GM18520 (cell line): ENCODE measurements at regions not wholly inside any gene's neighbourhood (a gene's known extent, or its start where the extent isn't known, plus 50 kb on each side); places are given as distances from the start of the nearest gene placed in this dataset.
"Not testable (repeated sequence)": the region's sequence is repeated elsewhere in the genome, so short reads cannot be mapped to it uniquely, and the experiment has no call there.

ENCODE experiments used
- ATAC-seq: cut with Tn5 transposase; IDR thresholded peaks from one replicate; pipeline ENCODE4 v1.9.1; 2021; ENCODE audit not compliant: unreplicated experiment

DNA sequence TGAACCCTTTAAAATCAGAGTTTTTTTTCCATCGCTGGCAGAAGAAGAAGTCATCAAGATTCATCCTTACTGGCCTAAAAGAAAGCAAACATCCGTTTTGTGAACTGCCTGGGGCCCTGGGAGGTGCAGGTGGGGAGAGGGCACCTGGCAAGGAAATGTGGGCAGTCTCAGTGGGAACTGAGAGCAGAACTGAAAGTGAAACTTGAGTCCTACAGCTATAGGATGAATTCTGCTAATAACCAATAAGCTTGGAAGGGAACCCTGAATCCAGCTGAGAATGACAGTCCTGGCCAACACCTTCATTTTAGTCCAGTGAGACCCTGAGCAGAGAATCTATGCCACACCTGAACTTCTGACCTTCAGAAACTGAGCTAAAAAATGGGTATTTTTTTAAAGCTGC lies 130.1 kb upstream of the ASCC3 start:
- ATAC-seq: peak; percentile 75

- ATAC-seq: no peak
Measured at GRCh38 chr6:101013612-101014195, 132.6 kb upstream of the ASCC3 start.

DNA sequence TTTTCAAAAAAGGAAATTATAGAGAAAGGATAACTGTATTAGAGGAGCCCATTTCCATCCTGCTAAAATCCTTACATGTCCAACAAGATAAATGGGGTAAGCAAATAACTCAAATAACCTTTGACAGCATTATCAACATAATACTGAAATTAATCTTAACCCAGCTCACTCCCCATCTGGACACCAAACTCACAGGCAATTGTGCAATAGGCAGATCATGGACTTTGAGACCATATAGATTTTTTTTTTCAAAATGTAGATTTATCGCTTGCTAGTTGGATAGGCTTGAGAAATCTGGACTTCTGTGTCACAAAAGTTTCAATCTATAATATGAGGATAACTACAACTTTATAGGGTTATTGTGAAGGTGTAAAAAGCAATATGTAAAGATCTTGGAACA lies 134.4 kb upstream of the ASCC3 start:
- ATAC-seq: no peak

DNA sequence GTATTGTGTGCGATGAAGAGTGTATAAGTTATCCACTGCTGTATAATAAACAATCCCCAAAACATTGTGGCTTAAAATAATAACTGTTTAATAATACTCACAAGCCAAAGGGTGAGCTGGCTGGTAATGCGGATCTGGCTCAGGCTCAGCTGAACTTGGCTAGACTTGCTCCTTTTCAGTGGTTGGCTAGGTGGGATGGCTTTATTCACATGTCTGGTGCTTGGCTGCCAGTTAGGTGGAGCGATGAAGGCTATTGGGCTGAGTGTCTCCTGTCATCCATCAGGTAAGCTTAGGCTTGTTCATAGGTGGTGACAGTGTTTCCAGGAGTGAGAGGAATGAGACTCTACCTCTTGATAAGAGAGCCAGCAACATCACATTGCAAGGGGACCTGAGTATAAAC lies 135.0 kb upstream of the ASCC3 start:
- no peak for ATAC-seq

DNA sequence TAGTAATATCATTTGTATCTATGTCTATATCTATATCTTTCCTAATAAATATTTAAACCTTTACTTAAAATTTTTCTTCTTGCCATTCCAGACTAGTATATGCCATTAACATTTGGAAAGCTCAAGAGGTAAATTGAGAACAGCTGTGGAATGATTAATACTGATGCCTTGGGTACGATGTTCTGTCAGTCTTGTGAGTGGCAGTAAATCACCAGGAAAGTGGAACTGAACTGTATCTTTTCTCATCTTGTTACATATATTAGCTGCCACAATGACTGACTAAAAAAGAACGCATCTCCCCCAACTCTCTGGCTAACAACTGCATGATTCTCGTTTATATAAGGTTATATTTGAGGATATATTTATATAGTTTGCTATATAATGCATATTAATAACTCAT lies 137.0 kb upstream of the ASCC3 start:
- no peak for ATAC-seq

DNA sequence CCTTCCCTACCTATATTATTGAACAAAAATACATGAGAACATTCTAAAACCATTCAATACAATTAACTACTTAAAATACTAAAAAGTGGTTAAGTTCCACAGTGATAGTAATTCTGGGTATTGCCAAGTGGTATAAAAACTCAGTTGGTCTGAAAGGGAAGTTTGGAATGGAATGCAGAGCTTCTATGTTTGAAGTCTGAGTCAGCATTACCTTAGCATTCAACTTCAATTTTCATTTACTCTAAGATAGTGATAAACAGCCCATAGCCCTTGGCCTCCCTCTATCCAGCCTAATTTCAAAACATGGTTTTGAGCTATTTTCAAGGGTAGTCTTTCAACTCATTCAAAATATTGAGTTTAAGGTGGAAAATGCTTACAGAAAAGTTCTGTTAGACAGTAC lies 140.4 kb upstream of the ASCC3 start:
- no peak for ATAC-seq

DNA sequence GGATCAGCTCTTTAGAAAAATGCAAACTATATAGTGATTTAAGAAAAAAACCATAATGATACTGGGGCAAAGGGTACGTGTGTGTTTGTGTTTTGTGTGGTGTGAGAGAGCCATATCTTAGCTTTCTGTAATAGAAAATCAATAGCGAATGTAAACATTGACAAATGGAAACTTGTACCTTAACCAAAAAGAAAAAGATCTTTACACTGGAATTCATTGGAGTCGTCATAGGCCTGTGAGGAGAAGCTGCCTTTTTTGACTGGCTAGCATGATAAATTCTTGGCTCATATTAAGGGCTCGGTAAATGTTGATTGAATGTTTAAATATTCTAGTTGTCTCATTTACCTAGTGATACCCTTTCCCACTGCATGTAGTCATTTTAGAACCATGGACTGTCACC lies 161.8 kb upstream of the ASCC3 start:
- no peak for ATAC-seq

GRCh38 chr6:101058296-101058695 lies 177.2 kb upstream of the ASCC3 start:
- no peak for ATAC-seq

DNA sequence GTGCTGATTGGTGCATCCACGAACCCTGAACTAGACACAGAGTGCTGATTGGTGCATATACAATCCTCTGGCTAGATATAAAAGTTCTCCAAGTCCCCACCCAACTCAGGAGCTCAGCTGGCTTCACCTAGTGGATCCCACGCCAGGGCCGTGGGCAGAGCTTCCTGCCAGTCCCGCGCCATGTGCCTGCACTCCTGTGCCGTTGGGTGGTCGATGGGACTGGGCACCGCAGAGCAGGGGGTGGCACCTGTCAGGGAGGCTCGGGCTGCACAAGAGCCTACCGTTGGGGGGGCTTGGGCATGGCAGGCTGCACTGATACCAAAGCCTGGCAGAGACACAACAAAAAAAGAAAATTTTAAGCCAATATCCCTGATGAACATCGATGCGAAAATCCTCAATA lies 185.4 kb upstream of the ASCC3 start:
- ATAC-seq: no peak

DNA sequence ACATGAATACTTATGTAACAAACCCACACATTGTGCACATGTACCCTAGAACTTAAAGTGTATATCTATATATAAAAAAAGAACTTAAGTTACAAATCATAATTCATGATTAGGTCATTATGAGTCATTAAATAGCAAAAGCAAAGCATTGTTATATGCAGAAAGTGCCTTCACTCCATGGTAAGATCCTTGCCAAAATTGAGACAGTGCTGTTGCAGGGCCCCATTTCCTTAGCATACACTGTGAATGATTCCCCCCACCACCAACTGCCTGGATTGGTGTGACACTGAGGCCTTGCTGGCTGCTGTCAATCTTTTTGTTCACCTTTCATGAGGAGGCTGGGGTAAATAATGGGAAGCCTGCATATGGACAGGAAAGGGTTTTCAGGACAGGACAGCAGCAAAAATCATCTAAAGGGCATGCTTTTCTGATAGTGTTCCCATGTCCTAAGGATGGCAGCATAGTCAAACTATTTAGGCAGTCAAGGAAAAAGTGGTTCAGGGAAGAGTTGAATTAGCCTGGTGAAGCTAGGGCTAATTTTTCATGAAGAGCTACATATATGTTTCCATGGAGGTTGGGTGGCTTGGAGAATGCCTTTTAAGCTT lies 188.2 kb upstream of the ASCC3 start:
- no peak for ATAC-seq

DNA sequence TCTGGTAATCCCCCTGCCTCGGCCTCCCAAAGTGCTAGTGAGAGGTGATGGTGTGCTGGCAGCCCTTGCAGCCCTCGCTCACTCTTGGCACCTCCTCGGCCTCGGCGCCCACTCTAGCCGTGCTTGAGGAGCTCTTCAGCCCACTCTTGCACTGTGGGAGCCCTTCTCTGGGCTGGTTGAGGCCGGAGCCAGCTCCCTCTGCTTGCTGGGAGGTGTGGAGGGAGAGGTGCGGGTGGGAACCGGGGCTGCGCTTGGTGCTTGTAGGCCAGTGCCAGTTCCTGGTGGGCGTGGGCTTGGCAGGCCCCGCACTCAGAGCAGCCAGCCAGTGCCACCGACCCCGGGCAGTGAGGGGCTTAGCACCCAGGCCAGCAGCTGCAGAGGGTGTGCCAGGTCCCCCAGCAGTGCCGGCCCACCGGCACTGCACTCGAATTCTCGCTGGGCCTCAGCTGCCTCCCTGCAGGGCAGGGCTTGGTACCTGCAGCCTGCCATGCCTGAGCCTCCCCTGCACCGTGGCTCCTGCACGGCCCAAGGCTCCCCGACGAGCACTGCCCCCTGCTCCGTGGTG lies 189.0 kb upstream of the ASCC3 start:
- ATAC-seq: no peak

DNA sequence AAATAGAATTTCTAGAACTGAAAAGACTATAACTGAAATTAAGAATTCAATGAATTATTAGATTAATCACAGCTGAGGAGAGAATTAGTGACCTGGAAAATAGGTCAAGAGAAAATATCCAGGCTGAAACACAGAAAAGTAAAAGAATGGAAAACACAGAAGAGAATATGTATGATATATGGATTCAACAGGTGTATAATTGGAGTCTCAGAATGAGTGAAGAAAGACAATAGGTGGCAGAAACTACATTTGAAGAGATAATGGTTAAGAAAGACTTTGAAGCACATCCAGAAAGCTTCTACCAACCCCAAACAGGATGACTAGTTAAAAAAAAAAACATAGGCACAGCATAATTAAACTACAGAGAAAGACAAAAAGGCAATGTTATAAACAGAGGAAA lies 196.2 kb upstream of the ASCC3 start:
- ATAC-seq: no peak

DNA sequence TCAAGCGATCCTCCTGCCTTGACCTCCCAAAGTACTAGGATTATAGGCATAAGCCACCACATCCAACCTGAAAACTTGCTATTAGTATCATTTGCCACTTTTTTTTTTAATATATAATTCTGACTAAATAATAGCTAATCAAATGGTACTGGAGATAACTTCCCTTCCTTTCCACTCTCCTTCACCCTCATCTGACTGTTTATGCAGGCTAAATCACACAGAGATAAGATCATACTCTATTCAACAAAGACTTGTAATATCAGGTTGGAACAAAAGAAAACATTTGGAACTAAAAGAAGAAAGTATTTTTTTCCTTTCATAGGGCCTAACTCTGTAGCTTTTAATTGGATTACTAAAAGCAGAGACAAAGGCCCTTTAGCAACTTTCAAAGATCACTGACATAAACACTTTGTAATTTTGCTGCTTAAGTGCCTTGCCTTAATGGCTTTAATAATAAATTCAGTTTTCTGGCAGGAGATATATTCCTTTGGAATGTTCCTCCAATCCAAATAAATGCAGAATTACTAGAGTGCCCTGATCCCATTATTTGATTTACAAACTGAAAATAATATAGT lies 198.7 kb upstream of the ASCC3 start:
- no peak for ATAC-seq

DNA sequence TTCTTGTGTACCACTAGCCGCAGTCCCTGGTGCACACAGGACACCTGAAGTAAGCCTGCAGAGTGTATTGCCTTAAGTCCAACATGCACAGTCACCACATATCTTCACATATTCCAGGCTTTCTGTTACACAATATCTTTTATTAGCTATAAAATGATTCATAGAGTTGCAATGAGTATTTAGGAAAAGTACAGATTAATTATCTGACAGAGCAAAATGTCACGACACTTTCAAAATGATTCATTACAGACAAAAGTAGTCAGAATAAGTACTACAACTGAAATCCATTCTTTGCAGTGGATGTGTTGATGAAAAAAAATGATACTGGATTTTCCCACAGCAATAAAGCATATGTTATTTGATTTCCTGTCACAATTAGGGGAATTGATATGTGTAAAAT lies 199.5 kb upstream of the ASCC3 start:
- no peak for ATAC-seq

DNA sequence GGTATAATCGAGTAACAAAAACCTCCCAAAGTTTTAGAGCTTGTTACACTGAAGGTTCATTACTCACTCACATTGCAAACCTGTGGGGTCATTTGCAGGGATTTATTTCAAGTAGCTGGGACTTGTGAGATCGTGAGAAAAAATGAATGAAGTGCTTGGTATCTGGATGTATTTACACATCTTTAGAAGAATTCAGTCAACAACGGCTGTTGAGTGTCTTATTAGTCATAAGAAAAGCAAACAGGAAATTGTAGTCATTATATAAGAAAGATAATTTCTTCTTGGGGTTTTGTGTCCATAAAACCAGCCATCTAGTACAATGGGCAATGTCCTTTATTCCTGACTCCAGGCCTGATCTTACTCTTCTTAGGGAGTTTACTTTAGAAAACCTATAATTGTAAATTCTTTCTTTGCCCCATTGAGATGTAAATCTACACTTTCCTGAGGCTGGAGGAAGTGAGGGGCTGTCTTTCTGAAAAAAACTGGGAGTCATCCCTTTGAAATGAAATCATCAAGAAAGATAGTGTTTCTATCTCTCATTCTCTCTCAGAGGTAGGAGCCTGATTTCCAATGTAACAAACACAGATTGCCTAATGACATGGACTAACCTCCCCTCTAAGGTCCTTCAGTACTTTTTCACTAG lies 202.5 kb upstream of the ASCC3 start:
- no peak for ATAC-seq

DNA sequence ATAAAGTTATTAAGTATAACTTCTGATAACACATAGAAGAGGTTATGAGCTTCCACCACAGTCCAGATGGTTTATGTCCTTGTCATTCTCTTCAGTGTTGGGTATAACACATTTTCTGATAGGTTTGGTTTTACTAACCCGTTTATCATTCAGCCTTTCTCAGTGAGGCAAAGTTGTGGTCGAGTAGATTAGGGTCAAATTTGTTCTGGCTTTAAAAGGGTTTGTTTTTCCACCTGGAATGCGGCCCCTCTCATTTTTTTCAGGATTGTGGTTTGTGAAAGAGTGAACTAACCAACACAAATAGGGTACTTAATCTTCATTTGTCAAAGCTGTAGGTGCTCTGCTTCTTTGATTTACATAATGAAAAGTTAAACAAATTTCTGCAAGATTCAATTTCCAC lies 204.2 kb upstream of the ASCC3 start:
- ATAC-seq: no peak

DNA sequence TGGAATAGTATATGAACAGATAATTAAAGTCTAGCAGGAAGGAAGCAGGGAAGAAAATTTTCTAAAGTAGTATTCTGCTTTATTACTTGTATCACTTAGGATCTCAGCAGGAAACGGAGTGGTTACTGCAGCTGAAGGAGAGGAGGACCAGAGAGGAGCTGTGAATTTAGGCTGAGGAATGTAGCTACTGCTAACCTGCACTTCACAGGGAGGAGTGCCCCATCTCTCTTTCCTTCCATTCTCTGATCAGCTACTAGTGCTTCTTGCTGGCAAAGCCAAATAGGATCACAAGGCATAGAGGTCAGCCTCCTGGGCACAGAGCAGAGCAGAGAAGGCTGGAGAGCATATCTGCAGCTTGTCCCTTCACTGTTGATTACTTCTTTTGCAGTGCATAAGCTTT lies 205.3 kb upstream of the ASCC3 start:
- no peak for ATAC-seq

DNA sequence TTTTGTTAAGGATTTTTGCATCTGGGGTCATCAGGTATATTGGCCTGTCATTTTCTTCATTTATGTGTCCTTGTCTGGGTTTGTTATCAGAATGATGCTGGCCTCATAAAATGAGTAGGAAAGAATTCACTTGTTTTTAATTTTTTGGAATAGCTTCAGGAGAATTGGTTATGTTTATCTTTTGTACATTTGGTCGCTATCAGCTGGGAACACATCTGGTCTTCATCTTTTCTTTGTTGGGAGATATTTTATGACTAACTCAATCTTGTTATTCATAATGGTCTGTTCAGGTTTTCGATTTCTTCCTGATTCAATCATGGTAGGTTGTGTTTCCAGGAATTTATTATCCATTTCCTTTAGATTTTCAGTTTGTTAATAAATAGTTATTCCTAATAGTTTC lies 207.5 kb upstream of the ASCC3 start:
- ATAC-seq: no peak

DNA sequence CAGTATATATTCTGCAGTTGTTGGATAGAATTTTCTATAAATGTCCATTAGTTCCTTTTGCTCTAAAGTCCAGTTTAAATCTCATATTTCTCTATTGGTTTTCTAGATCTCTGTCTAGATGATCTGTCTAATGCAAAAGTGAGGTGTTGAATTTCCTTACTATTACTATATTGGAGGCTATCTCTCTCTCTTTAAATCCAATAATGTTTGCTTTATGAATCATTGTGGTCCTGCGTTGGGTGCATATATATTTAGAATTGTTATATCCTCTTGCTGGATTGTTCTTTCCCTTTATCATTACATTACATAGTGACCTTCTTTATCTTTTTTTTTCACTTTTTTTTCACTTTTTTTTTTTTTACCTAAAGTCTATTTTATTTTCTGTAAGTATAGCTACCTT lies 208.5 kb upstream of the ASCC3 start:
- ATAC-seq: no peak

DNA sequence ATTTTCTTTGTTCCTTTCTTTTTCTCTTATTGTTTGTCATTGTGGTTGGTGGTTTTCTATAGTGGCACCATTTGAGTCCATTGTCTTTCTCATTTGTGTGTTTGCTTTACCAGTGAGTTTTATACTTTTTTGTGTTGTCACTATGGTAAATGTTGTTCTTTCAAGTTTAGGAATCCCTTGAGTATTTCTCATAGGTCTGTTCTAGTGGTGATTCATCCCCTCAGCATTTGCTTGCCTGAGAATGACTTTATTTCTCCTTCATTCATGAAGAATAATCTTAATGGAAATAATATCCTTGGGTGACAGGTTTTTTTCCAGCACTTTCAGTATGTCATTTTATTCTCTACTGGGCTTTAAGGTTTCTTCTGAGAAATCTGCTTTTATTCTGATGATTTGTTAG lies 209.2 kb upstream of the ASCC3 start:
- no peak for ATAC-seq

DNA sequence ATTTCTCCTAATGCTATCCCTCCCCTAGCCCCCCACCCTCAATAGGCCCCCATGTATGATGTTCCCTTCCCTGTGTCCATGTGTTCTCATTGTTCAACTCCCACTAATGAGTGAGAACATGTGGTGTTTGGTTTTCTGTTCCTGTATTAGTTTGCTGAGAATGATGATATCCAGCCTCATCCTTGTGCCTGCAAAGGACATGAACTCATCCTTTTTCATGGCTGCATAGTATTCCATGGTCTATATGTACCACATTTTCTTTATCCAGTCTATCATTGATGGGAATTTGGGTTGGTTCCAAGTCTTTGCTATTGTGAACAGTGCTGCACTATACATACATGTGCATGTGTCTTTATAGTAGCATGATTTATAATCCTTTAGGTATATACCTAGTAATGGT lies 217.5 kb upstream of the ASCC3 start:
- ATAC-seq: not testable (repeated sequence)

GRCh38 chr6:101102702-101103101 lies 221.6 kb upstream of the ASCC3 start:
- no peak for ATAC-seq
